Neural cell (in vitro differentiated cells): ENCODE measurements at regions not wholly inside any gene's neighbourhood (a gene's known extent, or its start where the extent isn't known, plus 50 kb on each side); places are given as distances from the start of the nearest gene placed in this dataset.

ENCODE experiments used
- H2AFZ ChIP-seq: fragments of 200-600, 300-800 bp; sonication (generic), shearing (Covaris generic); 2 replicates; pipeline ENCODE4 v1.6.0; 2014; ENCODE audit warnings: low read depth, mild to moderate bottlenecking, antibody characterized with exemption, low read length, moderate library complexity
- H3F3A ChIP-seq: fragments of 200-600 bp; shearing (Covaris generic); 2 replicates; pipeline ENCODE4 v1.6.1; 2016; ENCODE audit warnings: mild to moderate bottlenecking, moderate library complexity, mixed read lengths, antibody characterized with exemption, low read length; ENCODE audit not compliant: insufficient read depth, poor library complexity, severe bottlenecking
- H3K27ac ChIP-seq: fragments of 200-600, 300-800 bp; sonication (generic), shearing (Covaris generic); 2 replicates; pipeline ENCODE4 v1.5.1; 2014; ENCODE audit warnings: mild to moderate bottlenecking, low read length, moderate library complexity
- H3K27me3 ChIP-seq: fragments of 300-800, 200-600 bp; sonication (generic), shearing (Covaris generic); 2 replicates; pipeline ENCODE4 v1.6.0; 2014; ENCODE audit warnings: mild to moderate bottlenecking, low read depth, low read length, moderate library complexity; ENCODE audit not compliant: insufficient read depth
- H3K36me3 ChIP-seq: fragments of 300-800, 200-600 bp; sonication (generic), shearing (Covaris generic); 2 replicates; pipeline ENCODE4 v1.5.1; 2014; ENCODE audit warnings: mild to moderate bottlenecking, antibody characterized with exemption, low read length, moderate library complexity; ENCODE audit not compliant: insufficient read depth
- H3K4me2 ChIP-seq: fragments of 300-800, 200-600 bp; sonication (generic), shearing (Covaris generic); 2 replicates; pipeline ENCODE4 v1.6.0; 2014; ENCODE audit warnings: mild to moderate bottlenecking, low read length
- H3K4me3 ChIP-seq: fragments of 300-800, 200-600 bp; sonication (generic), shearing (Covaris generic); 2 replicates; pipeline ENCODE4 v1.5.1; 2014; ENCODE audit warnings: mild to moderate bottlenecking, low read length, moderate library complexity
- H3K79me2 ChIP-seq: fragments of 200-600 bp; shearing (Covaris generic); replicated peaks from 2 replicates; pipeline ENCODE4 v1.6.0; 2014; ENCODE audit warnings: mild to moderate bottlenecking, low read length, moderate library complexity; ENCODE audit not compliant: insufficient read depth
- H3K9ac ChIP-seq: fragments of 300-800, 200-600 bp; sonication (generic), shearing (Covaris generic); 2 replicates; pipeline ENCODE4 v1.6.1; 2016; ENCODE audit warnings: mild to moderate bottlenecking, low read length, mixed read lengths
- H3K9me2 ChIP-seq: fragments of 200-600 bp; shearing (Covaris generic); 2 replicates; pipeline ENCODE4 v1.6.1; 2016; ENCODE audit warnings: mild to moderate bottlenecking, low read length, mixed read lengths; ENCODE audit not compliant: insufficient read depth
- H3K9me3 ChIP-seq: fragments of 200-600, 300-800 bp; sonication (generic), shearing (Covaris generic); 2 replicates; pipeline ENCODE4 v1.6.1; 2016; ENCODE audit warnings: mild to moderate bottlenecking, mixed run types, low read length, moderate library complexity, mixed read lengths
- H4K20me1 ChIP-seq: fragments of 200-600 bp; shearing (Covaris generic); 2 replicates; pipeline ENCODE4 v1.6.1; 2016; ENCODE audit warnings: mild to moderate bottlenecking, mixed run types; ENCODE audit not compliant: insufficient read depth
- EP300 ChIP-seq: fragments of 450-650 bp; conservative IDR thresholded peaks from 2 replicates; pipeline ENCODE4 v1.6.1; 2014; ENCODE audit warnings: antibody characterized with exemption, mild to moderate bottlenecking, moderate library complexity; ENCODE audit not compliant: poor library complexity, severe bottlenecking
- EZH2 ChIP-seq: fragments of 200-600, 300-800 bp; shearing (Covaris generic), sonication (generic); IDR thresholded peaks from 2 replicates; pipeline ENCODE4 v1.6.1; 2014; ENCODE audit warnings: antibody characterized with exemption, low read length, borderline replicate concordance, mild to moderate bottlenecking; ENCODE audit not compliant: insufficient read depth, poor library complexity, severe bottlenecking
- MXI1 ChIP-seq: fragments of 450-650 bp; conservative IDR thresholded peaks from 2 replicates; pipeline ENCODE4 v1.6.1; 2014; ENCODE audit warnings: antibody characterized with exemption, mild to moderate bottlenecking; ENCODE audit not compliant: poor library complexity, severe bottlenecking
- POLR2AphosphoS5 ChIP-seq: IDR thresholded peaks from 2 replicates; pipeline ENCODE4 v1.6.1; 2012
- RAD21 ChIP-seq: fragments of 450-650 bp; conservative IDR thresholded peaks from 2 replicates; pipeline ENCODE4 v1.6.1; 2014; ENCODE audit warnings: antibody characterized with exemption, mild to moderate bottlenecking, moderate library complexity
- SMC3 ChIP-seq: fragments of 450-650 bp; conservative IDR thresholded peaks from 2 replicates; pipeline ENCODE4 v1.6.1; 2014; ENCODE audit warnings: antibody characterized with exemption, mild to moderate bottlenecking, moderate library complexity; ENCODE audit not compliant: poor library complexity
- TAF1 ChIP-seq: IDR thresholded peaks from 2 replicates; pipeline ENCODE4 v1.6.1; 2012; ENCODE audit warnings: low read depth
- TF ChIP-seq, protein P1 (sequence below): IDR thresholded peaks from 2 replicates; pipeline ENCODE4 v1.6.1; 2012; ENCODE audit warnings: borderline replicate concordance
- TF ChIP-seq, protein P2 (sequence below): fragments of 450-650 bp; IDR thresholded peaks from 2 replicates; pipeline ENCODE4 v1.5.1; 2014; ENCODE audit warnings: antibody characterized with exemption, mild to moderate bottlenecking, moderate library complexity; ENCODE audit not compliant: poor library complexity, severe bottlenecking

DNA sequence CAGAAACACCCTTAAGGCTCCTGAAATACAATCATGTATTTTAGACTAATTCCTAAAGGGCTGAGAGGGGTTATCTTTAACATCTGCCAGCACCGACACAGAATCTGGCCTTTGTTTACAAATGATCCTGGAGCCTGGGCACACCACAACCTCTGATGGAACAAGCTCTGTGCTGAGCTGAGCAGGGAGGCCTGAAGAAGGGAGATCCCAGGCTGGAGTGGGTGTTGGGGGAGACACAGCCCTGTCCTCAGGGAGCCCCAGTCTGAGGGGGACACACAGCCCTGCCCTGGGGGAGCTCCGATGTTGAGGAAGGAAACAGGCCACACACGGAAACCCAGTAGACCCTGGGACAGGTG, 130.5 kb downstream of the VEGFA start:
- TF ChIP-seq RAD21, result no peak
- TF ChIP-seq POLR2AphosphoS5, result no peak
- TF ChIP-seq, protein P1, sequence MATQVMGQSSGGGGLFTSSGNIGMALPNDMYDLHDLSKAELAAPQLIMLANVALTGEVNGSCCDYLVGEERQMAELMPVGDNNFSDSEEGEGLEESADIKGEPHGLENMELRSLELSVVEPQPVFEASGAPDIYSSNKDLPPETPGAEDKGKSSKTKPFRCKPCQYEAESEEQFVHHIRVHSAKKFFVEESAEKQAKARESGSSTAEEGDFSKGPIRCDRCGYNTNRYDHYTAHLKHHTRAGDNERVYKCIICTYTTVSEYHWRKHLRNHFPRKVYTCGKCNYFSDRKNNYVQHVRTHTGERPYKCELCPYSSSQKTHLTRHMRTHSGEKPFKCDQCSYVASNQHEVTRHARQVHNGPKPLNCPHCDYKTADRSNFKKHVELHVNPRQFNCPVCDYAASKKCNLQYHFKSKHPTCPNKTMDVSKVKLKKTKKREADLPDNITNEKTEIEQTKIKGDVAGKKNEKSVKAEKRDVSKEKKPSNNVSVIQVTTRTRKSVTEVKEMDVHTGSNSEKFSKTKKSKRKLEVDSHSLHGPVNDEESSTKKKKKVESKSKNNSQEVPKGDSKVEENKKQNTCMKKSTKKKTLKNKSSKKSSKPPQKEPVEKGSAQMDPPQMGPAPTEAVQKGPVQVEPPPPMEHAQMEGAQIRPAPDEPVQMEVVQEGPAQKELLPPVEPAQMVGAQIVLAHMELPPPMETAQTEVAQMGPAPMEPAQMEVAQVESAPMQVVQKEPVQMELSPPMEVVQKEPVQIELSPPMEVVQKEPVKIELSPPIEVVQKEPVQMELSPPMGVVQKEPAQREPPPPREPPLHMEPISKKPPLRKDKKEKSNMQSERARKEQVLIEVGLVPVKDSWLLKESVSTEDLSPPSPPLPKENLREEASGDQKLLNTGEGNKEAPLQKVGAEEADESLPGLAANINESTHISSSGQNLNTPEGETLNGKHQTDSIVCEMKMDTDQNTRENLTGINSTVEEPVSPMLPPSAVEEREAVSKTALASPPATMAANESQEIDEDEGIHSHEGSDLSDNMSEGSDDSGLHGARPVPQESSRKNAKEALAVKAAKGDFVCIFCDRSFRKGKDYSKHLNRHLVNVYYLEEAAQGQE, result no peak
- no peak for TF ChIP-seq MXI1
- TF ChIP-seq SMC3, result no peak
- TF ChIP-seq TAF1, result no peak
- TF ChIP-seq, protein P2, sequence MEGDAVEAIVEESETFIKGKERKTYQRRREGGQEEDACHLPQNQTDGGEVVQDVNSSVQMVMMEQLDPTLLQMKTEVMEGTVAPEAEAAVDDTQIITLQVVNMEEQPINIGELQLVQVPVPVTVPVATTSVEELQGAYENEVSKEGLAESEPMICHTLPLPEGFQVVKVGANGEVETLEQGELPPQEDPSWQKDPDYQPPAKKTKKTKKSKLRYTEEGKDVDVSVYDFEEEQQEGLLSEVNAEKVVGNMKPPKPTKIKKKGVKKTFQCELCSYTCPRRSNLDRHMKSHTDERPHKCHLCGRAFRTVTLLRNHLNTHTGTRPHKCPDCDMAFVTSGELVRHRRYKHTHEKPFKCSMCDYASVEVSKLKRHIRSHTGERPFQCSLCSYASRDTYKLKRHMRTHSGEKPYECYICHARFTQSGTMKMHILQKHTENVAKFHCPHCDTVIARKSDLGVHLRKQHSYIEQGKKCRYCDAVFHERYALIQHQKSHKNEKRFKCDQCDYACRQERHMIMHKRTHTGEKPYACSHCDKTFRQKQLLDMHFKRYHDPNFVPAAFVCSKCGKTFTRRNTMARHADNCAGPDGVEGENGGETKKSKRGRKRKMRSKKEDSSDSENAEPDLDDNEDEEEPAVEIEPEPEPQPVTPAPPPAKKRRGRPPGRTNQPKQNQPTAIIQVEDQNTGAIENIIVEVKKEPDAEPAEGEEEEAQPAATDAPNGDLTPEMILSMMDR, result no peak
- no peak for TF ChIP-seq EP300
- no peak for TF ChIP-seq EZH2
- Histone ChIP-seq H3K79me2 (no peaks in the 10 kb centered on the region), H3K4me2 (no peak overlapping the region), H2AFZ (no peak overlapping the region), H3K27me3 (no peaks in the 10 kb centered on the region), H3K27ac (no peak overlapping the region), H3K36me3 (no peaks in the 10 kb centered on the region), H3K9ac (no peak overlapping the region), H3K4me3 (no peak overlapping the region), H3F3A (no peaks in the 10 kb centered on the region), H3K9me3 (no peaks in the 10 kb centered on the region), H4K20me1 (no peaks in the 10 kb centered on the region), H3K9me2 (no peaks in the 10 kb centered on the region)

DNA sequence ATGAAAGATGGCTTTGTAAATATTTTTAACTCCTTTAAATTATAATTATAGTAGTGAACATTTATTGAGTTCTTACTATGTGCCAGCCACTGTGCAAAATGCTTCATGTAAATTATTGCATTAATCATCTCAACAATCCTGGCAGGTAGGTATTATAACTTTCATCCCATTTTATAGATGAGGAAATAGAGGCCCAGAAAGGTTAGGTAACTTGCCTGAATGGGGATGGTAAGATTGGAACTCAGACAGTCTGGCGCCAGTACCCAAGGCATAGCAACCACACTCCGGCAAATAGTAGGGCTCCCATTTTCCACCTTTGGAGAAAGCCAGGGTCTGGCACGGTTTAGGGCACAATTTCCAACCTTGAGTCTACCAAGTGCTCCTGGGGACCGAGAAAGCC, 129.8 kb downstream of the VEGFA start:
- H4K20me1 ChIP-seq, result no peaks in the 10 kb centered on the region
- no peaks in the 10 kb centered on the region for H3K36me3 ChIP-seq
- H3K9me3 ChIP-seq, result no peaks in the 10 kb centered on the region
- no peaks in the 10 kb centered on the region for H3K9me2 ChIP-seq
- no peak overlapping the region for H3K9ac ChIP-seq
- no peak overlapping the region for H3K4me2 ChIP-seq
- H3K79me2 ChIP-seq, result no peaks in the 10 kb centered on the region
- H3F3A ChIP-seq, result no peaks in the 10 kb centered on the region
- no peak overlapping the region for H2AFZ ChIP-seq
- H3K27ac ChIP-seq, result no peak overlapping the region
- no peaks in the 10 kb centered on the region for H3K27me3 ChIP-seq
- no peak overlapping the region for H3K4me3 ChIP-seq
- TF ChIP-seq SMC3 (no peak), EZH2 (no peak), POLR2AphosphoS5 (no peak), TAF1 (no peak), EP300 (no peak), MXI1 (no peak), RAD21 (no peak)
- TF ChIP-seq, protein P2, result no peak
- TF ChIP-seq, protein P1, result no peak
